ENCODE measurements at regions not wholly inside any gene's neighbourhood (a gene's known extent, or its start where the extent isn't known, plus 50 kb on each side); places are given as distances from the start of the nearest gene placed in this dataset.
"Not testable (repeated sequence)": the region's sequence is repeated elsewhere in the genome, so short reads cannot be mapped to it uniquely, and the experiment has no call there.

- intact Hi-C loops (cut with DNase I): no loop called here
- DNase-seq (no peak), ATAC-seq (peak in 1 of 4 donors; percentile 35), FAIRE-seq (no peak)
- no peaks in the 10 kb centered on the region for H3K27me3 ChIP-seq
- H3K36me3 ChIP-seq: no peaks in the 10 kb centered on the region
- H3K9me3 ChIP-seq: no peaks in the 10 kb centered on the region
- no peak for TF ChIP-seq CTCF (IDR thresholded peaks at IDR 0.05)
- no peak overlapping the region for H3K4me3 ChIP-seq
- no peak overlapping the region for H3K27ac ChIP-seq
- WGBS, 2 donors: 71 to 80% methylated on average over 9 of the region's 9 CpGs
- no peaks in the 10 kb centered on the region for H3K4me1 ChIP-seq
These were observed 202.3 kb upstream of the PROK2 start for GRCh38 chr3:71987089-71987735.

GRCh38 chr3:71986606-71987005 is 201.7 kb upstream of the PROK2 start:
- Histone ChIP-seq H3K4me3 (no peak overlapping the region), H3K36me3 (no peaks in the 10 kb centered on the region), H3K4me1 (no peaks in the 10 kb centered on the region), H3K27ac (no peak overlapping the region), H3K27me3 (no peaks in the 10 kb centered on the region), H3K9me3 (no peaks in the 10 kb centered on the region)
- no peak for DNase-seq
- 79 to 86% methylated on average over 6 of the region's 6 CpGs for WGBS, 2 donors
- TF ChIP-seq CTCF (IDR thresholded peaks at IDR 0.05): no peak
- no peak for FAIRE-seq
- intact Hi-C loops (cut with DNase I): no loop called here
- no peak for ATAC-seq

- FAIRE-seq: no peak
- 51 to 59% methylated on average over 9 of the region's 9 CpGs for WGBS, 2 donors
These were observed 200.1 kb upstream of the PROK2 start for GRCh38 chr3:71984843-71985613.

GRCh38 chr3:71983694-71984093 is 198.7 kb upstream of the PROK2 start:
- Histone ChIP-seq H3K27me3 (no peaks in the 10 kb centered on the region), H3K36me3 (no peaks in the 10 kb centered on the region), H3K4me1 (no peaks in the 10 kb centered on the region), H3K4me3 (no peak overlapping the region), H3K27ac (no peak overlapping the region), H3K9me3 (no peaks in the 10 kb centered on the region)
- intact Hi-C loops (cut with DNase I): no loop called here
- no peak for TF ChIP-seq CTCF (IDR thresholded peaks at IDR 0.05)
- ATAC-seq (no peak), FAIRE-seq (no peak), DNase-seq (no peak)
- WGBS, 2 donors: 48 to 63% methylated on average over 4 of the region's 4 CpGs

More at GRCh38 chr3:71984843-71985613, 200.1 kb upstream of the PROK2 start:
- no peak for TF ChIP-seq CTCF (IDR thresholded peaks at IDR 0.05)
- DNase-seq (no peak), ATAC-seq (peak in 2 of 4 donors; percentile 60 to 62)
- Histone ChIP-seq H3K9me3 (no peaks in the 10 kb centered on the region), H3K4me3 (no peak overlapping the region), H3K27me3 (no peaks in the 10 kb centered on the region), H3K27ac (no peak overlapping the region), H3K4me1 (no peaks in the 10 kb centered on the region), H3K36me3 (no peaks in the 10 kb centered on the region)
- intact Hi-C loops (cut with DNase I): no loop called here

- H3K27me3 ChIP-seq; H3K36me3 ChIP-seq; H3K27ac ChIP-seq; H3K4me3 ChIP-seq; ATAC-seq; FAIRE-seq; H3K4me1 ChIP-seq; H3K9me3 ChIP-seq; intact Hi-C loops (cut with DNase I): not testable (repeated sequence)
- 58 to 65% methylated on average over 9 of the region's 9 CpGs for WGBS, 2 donors
- DNase-seq: peak in 1 of 6 donors; percentile 21
These were observed 197.7 kb upstream of the PROK2 start for GRCh38 chr3:71982506-71983258.
